Ureter (tissue), 1 donor: ENCODE measurements at regions not wholly inside any gene's neighbourhood (a gene's known extent, or its start where the extent isn't known, plus 50 kb on each side); places are given as distances from the start of the nearest gene placed in this dataset.
A peak's percentile ranks its signal among the peaks of the same experiment; 100 is the strongest.
"Not testable (repeated sequence)": the region's sequence is repeated elsewhere in the genome, so short reads cannot be mapped to it uniquely, and the experiment has no call there.

Source experiments
- DNase-seq: peaks from one replicate; pipeline ENCODE4 v3.0.0-alpha.2; 2020; ENCODE audit warnings: low spot score
- donor health status: DM: yes; HTN: yes; CAD: no.

- not testable (repeated sequence) for DNase-seq
These were observed 76.5 kb upstream of the LINC00632 start for GRCh38 chrX:140633105-140633504.

GRCh38 chrX:140608111-140608510, 101.4 kb upstream of the LINC00632 start:
- DNase-seq, result no peak

GRCh38 chrX:140602140-140602539, 97.3 kb upstream of the SOX3 start:
- no peak for DNase-seq

- no peak for DNase-seq
These were observed 95.0 kb upstream of the SOX3 start for GRCh38 chrX:140599851-140600250.

GRCh38 chrX:140589657-140590056, 84.8 kb upstream of the SOX3 start:
- DNase-seq, result no peak

- DNase-seq, result no peak
These were observed 82.1 kb upstream of the SOX3 start for GRCh38 chrX:140586951-140587350.

GRCh38 chrX:140580478-140580877, 75.6 kb upstream of the SOX3 start:
- no peak for DNase-seq

GRCh38 chrX:140572724-140573123, 67.9 kb upstream of the SOX3 start:
- peak; percentile 48 for DNase-seq

- DNase-seq, result no peak
These were observed 59.0 kb upstream of the SOX3 start for GRCh38 chrX:140563893-140564292.
